Kidney epithelial cell (primary cell): ENCODE measurements at regions not wholly inside any gene's neighbourhood (a gene's known extent, or its start where the extent isn't known, plus 50 kb on each side); places are given as distances from the start of the nearest gene placed in this dataset.
"Not testable (repeated sequence)": the region's sequence is repeated elsewhere in the genome, so short reads cannot be mapped to it uniquely, and the experiment has no call there.

Experiments used
- DNase-seq: peaks from one replicate; pipeline ENCODE4 v3.0.0-alpha.2; 2010; ENCODE audit warnings: low read depth
- H3K27me3 ChIP-seq: 2 replicates; pipeline ENCODE4 v1.6.0; 2011; ENCODE audit warnings: low read length; ENCODE audit not compliant: control insufficient read depth, insufficient read depth
- H3K36me3 ChIP-seq: 2 replicates; pipeline ENCODE4 v1.5.1; 2011; ENCODE audit warnings: low read length; ENCODE audit not compliant: control insufficient read depth, insufficient read depth
- H3K4me3 ChIP-seq: 2 replicates; pipeline ENCODE4 v1.5.1; 2011; ENCODE audit warnings: low read depth, mild to moderate bottlenecking, control low read depth, low read length
- TF ChIP-seq, protein P1 (sequence below): IDR thresholded peaks from 2 replicates; pipeline ENCODE4 v1.5.1; 2011; ENCODE audit warnings: mild to moderate bottlenecking, moderate library complexity, low read length, control low read depth, inconsistent platforms; ENCODE audit not compliant: insufficient read depth, poor library complexity, severe bottlenecking

DNA sequence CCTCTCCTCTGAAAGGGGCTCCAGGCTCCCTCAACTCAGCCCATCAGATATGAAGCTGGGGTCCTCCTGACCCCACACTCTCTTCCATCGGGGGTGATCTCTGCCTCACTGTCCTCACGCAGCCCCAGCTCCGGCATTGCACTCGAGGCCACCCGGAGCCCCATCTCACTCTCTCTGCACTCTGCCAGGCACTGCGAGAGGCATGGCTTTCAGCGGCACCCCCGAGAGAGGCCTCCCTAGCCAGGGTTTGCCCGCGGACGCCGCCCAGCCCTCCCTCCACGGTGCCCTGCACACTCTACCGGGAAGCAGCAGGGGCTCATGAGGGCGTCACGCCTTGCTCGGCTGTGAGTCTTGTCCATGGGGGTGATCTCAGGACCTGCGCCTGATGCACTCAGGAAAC is 436.2 kb downstream of the BRD1 start:
- no peaks in the 10 kb centered on the region for H3K36me3 ChIP-seq
- DNase-seq: no peak
- H3K27me3 ChIP-seq: no peaks in the 10 kb centered on the region
- TF ChIP-seq, protein P1, sequence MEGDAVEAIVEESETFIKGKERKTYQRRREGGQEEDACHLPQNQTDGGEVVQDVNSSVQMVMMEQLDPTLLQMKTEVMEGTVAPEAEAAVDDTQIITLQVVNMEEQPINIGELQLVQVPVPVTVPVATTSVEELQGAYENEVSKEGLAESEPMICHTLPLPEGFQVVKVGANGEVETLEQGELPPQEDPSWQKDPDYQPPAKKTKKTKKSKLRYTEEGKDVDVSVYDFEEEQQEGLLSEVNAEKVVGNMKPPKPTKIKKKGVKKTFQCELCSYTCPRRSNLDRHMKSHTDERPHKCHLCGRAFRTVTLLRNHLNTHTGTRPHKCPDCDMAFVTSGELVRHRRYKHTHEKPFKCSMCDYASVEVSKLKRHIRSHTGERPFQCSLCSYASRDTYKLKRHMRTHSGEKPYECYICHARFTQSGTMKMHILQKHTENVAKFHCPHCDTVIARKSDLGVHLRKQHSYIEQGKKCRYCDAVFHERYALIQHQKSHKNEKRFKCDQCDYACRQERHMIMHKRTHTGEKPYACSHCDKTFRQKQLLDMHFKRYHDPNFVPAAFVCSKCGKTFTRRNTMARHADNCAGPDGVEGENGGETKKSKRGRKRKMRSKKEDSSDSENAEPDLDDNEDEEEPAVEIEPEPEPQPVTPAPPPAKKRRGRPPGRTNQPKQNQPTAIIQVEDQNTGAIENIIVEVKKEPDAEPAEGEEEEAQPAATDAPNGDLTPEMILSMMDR: no peak
- no peak overlapping the region for H3K4me3 ChIP-seq

DNA sequence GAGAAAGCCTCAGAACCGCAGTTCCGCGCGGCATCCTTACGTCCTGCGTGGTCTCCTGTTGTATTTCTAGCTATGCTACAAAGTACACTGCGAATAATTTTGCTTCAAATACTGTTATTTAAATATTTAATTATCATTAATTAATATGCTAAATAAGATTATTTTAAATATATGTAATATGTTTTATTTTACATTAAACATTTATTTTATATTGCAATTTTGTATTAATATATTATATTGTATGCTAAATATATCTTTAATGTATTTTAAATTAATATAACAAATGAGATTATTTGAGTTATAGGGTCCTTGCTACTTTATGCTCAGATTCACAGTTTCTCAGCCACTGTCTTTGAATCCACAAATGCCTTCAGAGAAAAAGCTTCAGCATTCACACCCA is 436.7 kb downstream of the BRD1 start:
- TF ChIP-seq, protein P1: no peak
- DNase-seq: no peak
- Histone ChIP-seq H3K27me3 (no peaks in the 10 kb centered on the region), H3K36me3 (no peaks in the 10 kb centered on the region), H3K4me3 (no peak overlapping the region)

DNA sequence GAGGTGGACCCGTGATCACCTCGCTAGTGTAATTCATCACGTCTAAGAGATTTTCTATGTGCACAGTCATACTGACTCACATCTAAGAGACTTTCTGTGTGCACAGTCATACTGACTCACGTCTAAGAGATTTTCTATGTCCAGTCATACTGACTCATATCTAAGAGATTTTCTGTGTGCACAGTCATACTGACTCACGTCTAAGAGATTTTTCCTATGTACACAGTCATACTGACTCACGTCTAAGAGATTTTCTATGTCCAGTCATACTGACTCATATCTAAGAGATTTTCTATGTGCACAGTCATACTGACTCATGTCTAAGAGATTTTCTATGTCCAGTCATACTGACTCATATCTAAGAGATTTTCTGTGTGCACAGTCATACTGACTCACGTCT is 443.8 kb downstream of the BRD1 start:
- not testable (repeated sequence) for H3K36me3 ChIP-seq, DNase-seq, H3K4me3 ChIP-seq, H3K27me3 ChIP-seq

DNA sequence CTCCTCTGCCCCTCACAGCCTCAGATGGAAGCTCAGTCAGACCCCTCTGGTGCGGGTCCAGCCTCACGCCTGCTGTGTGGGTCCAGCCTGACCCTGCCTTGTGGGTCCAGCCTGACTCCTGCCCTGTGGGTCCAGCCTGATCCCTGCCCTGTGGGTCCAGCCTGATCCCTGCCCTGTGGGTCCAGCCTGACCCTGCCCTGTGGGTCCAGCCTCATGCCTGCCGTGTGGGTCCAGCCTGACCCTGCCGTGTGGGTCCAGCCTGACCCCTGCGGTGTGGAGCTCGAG is 445.3 kb downstream of the BRD1 start:
- no peak overlapping the region for H3K4me3 ChIP-seq
- TF ChIP-seq, protein P1: no peak
- H3K36me3 ChIP-seq: no peaks in the 10 kb centered on the region
- no peak for DNase-seq
- H3K27me3 ChIP-seq: no peaks in the 10 kb centered on the region

DNA sequence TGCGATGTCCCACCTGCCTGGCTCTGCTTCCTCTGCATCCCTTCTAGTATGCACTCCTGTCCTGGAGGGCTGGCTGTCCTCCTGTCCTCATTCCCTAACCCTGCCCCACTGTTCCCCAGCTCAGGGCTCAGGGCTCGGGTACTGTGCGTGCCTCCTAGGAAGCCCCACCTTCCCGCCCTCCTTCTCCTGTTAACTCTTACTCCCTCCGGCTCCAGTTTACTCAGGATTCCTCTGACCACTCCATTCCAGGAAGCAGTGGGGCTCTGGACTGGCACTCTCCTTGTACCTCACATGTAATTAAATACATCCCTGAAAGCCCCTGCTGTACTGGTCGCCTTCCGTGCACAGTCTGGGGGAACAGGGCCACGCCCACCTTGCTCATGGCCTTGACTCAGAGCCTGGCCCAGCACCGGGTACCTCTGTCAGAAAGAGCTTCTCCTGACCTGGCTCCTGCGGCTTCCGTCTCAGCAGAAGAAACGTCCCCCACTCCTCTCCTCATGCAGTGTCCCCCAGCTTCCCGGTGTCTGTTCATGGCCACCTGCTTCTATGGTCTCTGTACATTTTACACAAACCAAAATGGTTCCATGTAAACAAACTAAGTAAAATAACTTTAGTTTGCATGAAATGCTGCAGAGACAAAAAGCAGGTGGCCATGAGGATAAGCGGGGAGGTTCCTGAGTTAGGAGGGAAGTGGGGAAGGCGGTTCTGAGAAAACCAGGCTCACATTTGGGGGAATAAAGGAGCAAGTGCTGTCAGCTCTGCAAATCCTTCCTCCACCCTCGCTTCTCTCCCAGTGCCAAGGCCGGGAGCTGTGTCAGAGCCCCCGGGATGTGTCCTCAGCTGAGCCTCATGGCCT is 445.9 kb downstream of the BRD1 start:
- H3K36me3 ChIP-seq: no peaks in the 10 kb centered on the region
- no peak overlapping the region for H3K4me3 ChIP-seq
- TF ChIP-seq, protein P1: no peak
- no peak for DNase-seq
- no peaks in the 10 kb centered on the region for H3K27me3 ChIP-seq

DNA sequence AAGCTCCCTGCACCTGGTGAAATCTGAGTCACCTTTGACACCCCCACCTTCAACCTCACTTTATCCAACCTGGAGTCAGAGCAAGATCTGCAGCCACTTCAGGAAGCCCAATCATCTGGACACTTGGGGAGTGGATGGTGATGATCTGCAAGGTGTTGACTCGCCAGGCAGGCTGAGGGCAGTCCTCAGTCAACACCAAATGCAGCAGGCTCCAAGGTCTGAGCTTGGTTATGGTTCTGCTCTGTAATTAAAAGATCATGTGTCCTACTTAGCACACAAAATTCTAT is 446.9 kb downstream of the BRD1 start:
- no peaks in the 10 kb centered on the region for H3K27me3 ChIP-seq
- no peak for DNase-seq
- TF ChIP-seq, protein P1: no peak
- H3K4me3 ChIP-seq: no peak overlapping the region
- H3K36me3 ChIP-seq: no peaks in the 10 kb centered on the region
